ENCODE measurements at regions not wholly inside any gene's neighbourhood (a gene's known extent, or its start where the extent isn't known, plus 50 kb on each side); places are given as distances from the start of the nearest gene placed in this dataset.

DNA sequence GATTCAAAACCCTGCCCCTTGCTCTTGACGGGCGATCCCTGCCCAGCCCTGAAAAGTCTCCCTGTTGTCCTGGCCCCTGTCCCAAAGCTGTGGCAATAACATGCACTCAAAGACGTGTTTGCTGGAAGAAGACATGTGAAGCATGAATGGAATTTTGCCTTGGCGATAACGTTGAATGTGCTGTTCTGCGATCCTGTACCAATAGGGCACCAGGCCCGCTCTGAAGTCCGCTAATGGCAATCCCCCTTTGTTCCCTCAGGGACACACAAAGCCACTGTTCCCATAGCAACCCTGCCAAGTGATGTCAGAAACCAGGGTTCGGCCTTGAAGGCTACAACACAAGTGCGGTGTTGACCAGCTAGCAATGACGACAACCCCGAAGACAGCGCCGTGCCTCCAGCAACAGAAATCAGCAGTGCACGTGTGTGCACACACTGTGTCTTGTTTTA is 284.6 kb downstream of the KLF6 start:
- H3K79me2 ChIP-seq (ENCODE audit: insufficient read depth, low read length) = no peaks in the 10 kb centered on the region
- no peak overlapping the region for H3K4me3 ChIP-seq (ENCODE audit: low read length, poor library complexity, severe bottlenecking)
- no peak overlapping the region for H2AFZ ChIP-seq (ENCODE audit: low read length)
- no peaks in the 10 kb centered on the region for H3K36me3 ChIP-seq (ENCODE audit: insufficient read depth, low read length)
- no peak overlapping the region for H3K9ac ChIP-seq (ENCODE audit: low read depth, low read length, poor library complexity, severe bottlenecking)
- no peak for TF ChIP-seq EZH2phosphoT487 (IDR thresholded peaks at IDR 0.05; ENCODE audit: borderline replicate concordance)
- TF ChIP-seq, protein P1, sequence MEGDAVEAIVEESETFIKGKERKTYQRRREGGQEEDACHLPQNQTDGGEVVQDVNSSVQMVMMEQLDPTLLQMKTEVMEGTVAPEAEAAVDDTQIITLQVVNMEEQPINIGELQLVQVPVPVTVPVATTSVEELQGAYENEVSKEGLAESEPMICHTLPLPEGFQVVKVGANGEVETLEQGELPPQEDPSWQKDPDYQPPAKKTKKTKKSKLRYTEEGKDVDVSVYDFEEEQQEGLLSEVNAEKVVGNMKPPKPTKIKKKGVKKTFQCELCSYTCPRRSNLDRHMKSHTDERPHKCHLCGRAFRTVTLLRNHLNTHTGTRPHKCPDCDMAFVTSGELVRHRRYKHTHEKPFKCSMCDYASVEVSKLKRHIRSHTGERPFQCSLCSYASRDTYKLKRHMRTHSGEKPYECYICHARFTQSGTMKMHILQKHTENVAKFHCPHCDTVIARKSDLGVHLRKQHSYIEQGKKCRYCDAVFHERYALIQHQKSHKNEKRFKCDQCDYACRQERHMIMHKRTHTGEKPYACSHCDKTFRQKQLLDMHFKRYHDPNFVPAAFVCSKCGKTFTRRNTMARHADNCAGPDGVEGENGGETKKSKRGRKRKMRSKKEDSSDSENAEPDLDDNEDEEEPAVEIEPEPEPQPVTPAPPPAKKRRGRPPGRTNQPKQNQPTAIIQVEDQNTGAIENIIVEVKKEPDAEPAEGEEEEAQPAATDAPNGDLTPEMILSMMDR (conservative IDR thresholded peaks at IDR 0.05; ENCODE audit: low read length) = no peak
- no peaks in the 10 kb centered on the region for H3K9me3 ChIP-seq (ENCODE audit: insufficient read depth, low read depth, low read length)
- no peaks in the 10 kb centered on the region for H4K20me1 ChIP-seq (ENCODE audit: insufficient read depth, low read length, poor library complexity, severe bottlenecking)
- H3K4me2 ChIP-seq (ENCODE audit: low read depth, low read length, poor library complexity, severe bottlenecking) = no peak overlapping the region
- H3F3A ChIP-seq (ENCODE audit: low read depth) = no peaks in the 10 kb centered on the region
- peaks cover 12% of the 10 kb centered on the region for H3K27me3 ChIP-seq (ENCODE audit: insufficient read depth, low read length, poor library complexity, severe bottlenecking)
- no peaks in the 10 kb centered on the region for H3K9me2 ChIP-seq (replicated peaks; ENCODE audit: low read depth, low read length)
- H3K4me1 ChIP-seq (ENCODE audit: insufficient read depth, low read length, poor library complexity, severe bottlenecking) = no peaks in the 10 kb centered on the region

DNA sequence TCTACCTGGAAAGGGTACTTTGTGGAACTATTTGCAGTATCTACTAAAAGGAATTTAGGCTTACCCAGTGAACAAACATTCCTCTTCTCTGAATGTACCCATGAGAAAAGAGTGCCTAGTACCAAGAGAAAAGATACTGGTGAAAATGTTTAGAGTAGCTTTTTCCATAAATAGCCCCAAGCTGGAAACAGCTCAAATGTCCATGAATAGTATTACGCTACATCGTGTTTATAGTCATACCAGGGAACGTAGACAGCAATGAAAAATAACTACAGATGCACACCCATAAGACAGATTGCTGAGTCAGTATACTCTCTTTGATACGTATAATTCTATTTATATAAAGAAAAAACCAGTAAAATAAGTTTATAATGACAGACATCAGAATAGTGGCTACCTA is 285.9 kb downstream of the KLF6 start:
- TF ChIP-seq, protein P1 (conservative IDR thresholded peaks at IDR 0.05; ENCODE audit: low read length) = no peak
- no peak for TF ChIP-seq EZH2phosphoT487 (IDR thresholded peaks at IDR 0.05; ENCODE audit: borderline replicate concordance)
- H4K20me1 ChIP-seq (ENCODE audit: insufficient read depth, low read length, poor library complexity, severe bottlenecking) = no peaks in the 10 kb centered on the region
- H3K9me2 ChIP-seq (replicated peaks; ENCODE audit: low read depth, low read length) = no peaks in the 10 kb centered on the region
- no peak overlapping the region for H3K4me2 ChIP-seq (ENCODE audit: low read depth, low read length, poor library complexity, severe bottlenecking)
- no peaks in the 10 kb centered on the region for H3K9me3 ChIP-seq (ENCODE audit: insufficient read depth, low read depth, low read length)
- H2AFZ ChIP-seq (ENCODE audit: low read length) = no peak overlapping the region
- no peak overlapping the region for H3K4me3 ChIP-seq (ENCODE audit: low read length, poor library complexity, severe bottlenecking)
- peaks cover 12% of the 10 kb centered on the region for H3K27me3 ChIP-seq (ENCODE audit: insufficient read depth, low read length, poor library complexity, severe bottlenecking)
- H3F3A ChIP-seq (ENCODE audit: low read depth) = no peaks in the 10 kb centered on the region
- H3K4me1 ChIP-seq (ENCODE audit: insufficient read depth, low read length, poor library complexity, severe bottlenecking) = no peaks in the 10 kb centered on the region
- no peak overlapping the region for H3K9ac ChIP-seq (ENCODE audit: low read depth, low read length, poor library complexity, severe bottlenecking)
- no peaks in the 10 kb centered on the region for H3K36me3 ChIP-seq (ENCODE audit: insufficient read depth, low read length)
- no peaks in the 10 kb centered on the region for H3K79me2 ChIP-seq (ENCODE audit: insufficient read depth, low read length)

DNA sequence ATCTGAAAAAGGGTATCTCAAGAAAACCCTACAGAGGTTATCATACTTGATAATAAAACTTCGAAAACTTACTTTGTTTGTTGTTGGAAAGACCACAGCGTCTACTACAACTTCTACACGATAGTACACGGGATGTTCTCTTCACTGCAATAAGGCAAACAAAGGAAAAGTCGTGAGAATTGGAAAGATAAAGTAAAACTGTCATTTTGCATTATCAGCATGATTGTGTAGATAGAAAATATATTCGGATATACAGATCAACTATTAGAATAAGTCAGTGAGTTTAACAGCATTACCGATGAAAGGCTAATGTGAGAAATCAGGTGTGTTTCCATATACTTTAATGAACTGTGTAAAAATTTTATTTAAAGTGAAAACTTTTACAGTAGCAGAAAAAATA is 287.4 kb downstream of the KLF6 start:
- Histone ChIP-seq H3K79me2 (ENCODE audit: insufficient read depth, low read length) (no peaks in the 10 kb centered on the region), H3F3A (ENCODE audit: low read depth) (no peaks in the 10 kb centered on the region), H3K36me3 (ENCODE audit: insufficient read depth, low read length) (no peaks in the 10 kb centered on the region), H3K4me3 (ENCODE audit: low read length, poor library complexity, severe bottlenecking) (no peak overlapping the region), H3K9me2 (replicated peaks; ENCODE audit: low read depth, low read length) (no peaks in the 10 kb centered on the region), H3K9me3 (ENCODE audit: insufficient read depth, low read depth, low read length) (no peaks in the 10 kb centered on the region), H2AFZ (ENCODE audit: low read length) (no peak overlapping the region), H3K27me3 (ENCODE audit: insufficient read depth, low read length, poor library complexity, severe bottlenecking) (peaks cover 12% of the 10 kb centered on the region), H4K20me1 (ENCODE audit: insufficient read depth, low read length, poor library complexity, severe bottlenecking) (no peaks in the 10 kb centered on the region), H3K9ac (ENCODE audit: low read depth, low read length, poor library complexity, severe bottlenecking) (no peak overlapping the region), H3K4me2 (ENCODE audit: low read depth, low read length, poor library complexity, severe bottlenecking) (no peak overlapping the region), H3K4me1 (ENCODE audit: insufficient read depth, low read length, poor library complexity, severe bottlenecking) (no peaks in the 10 kb centered on the region)
- TF ChIP-seq, protein P1 (conservative IDR thresholded peaks at IDR 0.05; ENCODE audit: low read length) = no peak
